Activated CD8-positive, alpha-beta memory T cell treated with anti-CD3 and anti-CD28 coated beads for 36 hours (primary cell): ENCODE measurements at regions not wholly inside any gene's neighbourhood (a gene's known extent, or its start where the extent isn't known, plus 50 kb on each side); places are given as distances from the start of the nearest gene placed in this dataset.
"Not testable (repeated sequence)": the region's sequence is repeated elsewhere in the genome, so short reads cannot be mapped to it uniquely, and the experiment has no call there.

Experiments used
- CTCF ChIA-PET: fragments of 350-600 bp; sonication (Branson Sonifier 250); formaldehyde crosslinking; loops from one replicate; lab custom pipeline; 2021; ENCODE audit warnings: antibody characterized with exemption; lab: Charles Lee
- POLR2A ChIA-PET: fragments of 350-600 bp; sonication (Branson Sonifier 250); formaldehyde crosslinking; loops from one replicate; lab custom pipeline; 2021; ENCODE audit warnings: antibody characterized with exemption; lab: Charles Lee

DNA sequence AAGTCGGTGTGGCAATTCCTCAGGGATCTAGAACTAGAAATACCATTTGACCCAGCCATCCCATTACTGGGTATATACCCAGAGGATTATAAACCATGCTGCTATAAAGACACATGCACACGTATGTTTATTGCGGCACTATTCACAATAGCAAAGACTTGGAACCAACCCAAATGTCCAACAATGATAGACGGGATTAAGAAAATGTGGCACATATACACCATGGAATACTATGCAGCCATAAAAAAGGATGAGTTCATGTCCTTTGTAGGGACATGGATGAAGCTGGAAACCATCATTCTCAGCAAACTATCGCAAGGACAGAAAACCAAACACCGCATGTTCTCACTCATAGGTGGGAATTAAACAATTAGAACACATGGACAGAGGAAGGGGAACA, 80.6 kb upstream of the ST3GAL5 start:
- POLR2A ChIA-PET, CTCF ChIA-PET: not testable (repeated sequence)

DNA sequence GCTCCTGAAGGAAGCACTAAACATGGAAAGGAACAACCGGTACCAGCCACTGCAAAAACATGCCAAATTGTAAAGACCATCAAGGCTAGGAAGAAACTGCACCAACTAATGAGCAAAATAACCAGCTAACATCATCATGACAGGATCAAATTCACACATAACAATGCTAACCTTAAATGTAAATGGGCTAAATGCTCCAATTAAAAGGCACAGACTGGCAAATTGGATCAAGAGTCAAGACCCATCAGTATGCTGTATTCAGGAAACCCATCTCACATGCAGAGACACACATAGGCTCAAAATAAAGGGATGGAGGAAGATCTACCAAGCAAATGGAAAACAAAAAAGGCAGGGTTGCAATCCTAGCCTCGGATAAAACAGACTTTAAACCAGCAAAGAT, 77.0 kb upstream of the ST3GAL5 start:
- POLR2A ChIA-PET, result not testable (repeated sequence)
- CTCF ChIA-PET, result interaction anchor here (1.3 kb wide), 1 partner anchor 29 kb away, joined by 3 read pairs; no protein-coding TSS in a partner anchor

DNA sequence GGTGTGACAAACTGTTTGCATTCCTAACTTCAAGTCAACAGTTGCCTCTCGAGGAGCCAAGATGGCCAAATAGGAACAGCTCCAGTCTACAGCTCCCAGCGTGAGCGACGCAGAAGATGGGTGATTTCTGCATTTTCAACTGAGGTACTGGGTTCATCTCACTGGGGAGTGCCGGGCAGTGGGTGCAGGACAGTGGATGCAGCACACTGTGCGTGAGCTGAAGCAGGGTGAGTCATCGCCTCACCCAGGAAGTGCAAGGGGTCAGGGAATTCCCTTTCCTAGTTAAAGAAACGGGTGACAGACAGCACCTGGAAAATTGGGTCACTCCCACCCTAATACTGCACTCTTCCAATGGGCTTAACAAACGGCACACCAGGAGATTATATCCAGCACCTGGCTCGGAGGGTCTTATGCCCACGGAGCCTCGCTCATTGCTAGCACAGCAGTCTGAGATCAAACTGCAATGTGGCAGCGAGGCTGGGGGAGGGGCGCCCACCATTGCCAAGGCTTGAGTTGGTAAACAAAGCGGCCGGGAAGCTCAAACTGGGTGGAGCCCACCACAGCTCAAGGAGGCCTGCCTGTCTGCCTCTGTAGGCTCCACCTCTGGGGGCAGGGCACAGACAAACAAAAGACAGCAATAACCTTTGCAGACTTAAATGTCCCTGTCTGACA, 75.1 kb upstream of the ST3GAL5 start:
- POLR2A ChIA-PET, CTCF ChIA-PET: not testable (repeated sequence)

DNA sequence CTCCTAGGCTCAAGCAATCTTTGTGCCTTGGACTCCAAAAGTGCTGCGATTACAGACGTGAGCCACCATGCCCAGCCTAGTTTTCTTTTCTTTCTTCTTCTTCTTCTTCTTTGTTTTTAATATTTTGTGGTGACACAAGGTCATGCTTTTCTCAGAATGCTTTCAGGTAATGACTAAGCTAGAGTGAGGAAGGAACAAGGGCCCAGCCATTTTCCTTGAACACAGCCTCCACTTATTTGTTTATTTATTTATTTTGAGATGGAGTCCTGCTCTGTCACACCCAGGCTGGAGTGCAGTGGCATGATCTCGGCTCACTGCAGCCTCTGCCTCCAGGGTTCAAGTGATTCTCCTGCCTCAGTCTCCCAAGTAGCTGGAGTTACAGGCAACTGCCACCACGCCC, 74.3 kb upstream of the ST3GAL5 start:
- ChIA-PET POLR2A (no interaction called here), CTCF (no interaction called here)

- POLR2A ChIA-PET, result no interaction called here
- CTCF ChIA-PET, result no interaction called here
Observed at GRCh38 chr2:85961754-85962153, 73.0 kb upstream of the ST3GAL5 start.

DNA sequence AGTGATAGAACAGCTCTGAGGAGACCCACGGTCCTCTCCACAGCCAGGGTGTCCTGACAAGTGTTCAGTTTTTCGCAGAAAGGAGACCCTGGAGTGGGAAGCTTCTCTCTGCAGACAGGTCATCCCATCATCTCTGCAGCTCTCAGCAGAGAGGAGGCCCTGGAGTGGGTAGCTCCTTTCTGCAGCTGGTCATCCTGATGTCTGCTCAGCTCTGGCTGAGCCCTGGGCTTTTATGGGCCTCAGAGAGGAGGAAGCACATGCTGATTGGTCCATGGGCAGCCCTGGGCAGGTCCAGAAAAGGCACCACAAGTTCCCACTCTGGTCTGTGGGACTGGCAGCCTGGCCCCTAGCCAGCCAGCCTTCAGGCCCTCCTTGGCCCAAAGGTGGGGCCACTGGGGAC, 72.3 kb upstream of the ST3GAL5 start:
- POLR2A ChIA-PET, result no interaction called here
- CTCF ChIA-PET, result no interaction called here

GRCh38 chr2:85959826-85960225, 71.0 kb upstream of the ST3GAL5 start:
- POLR2A ChIA-PET, result no interaction called here
- CTCF ChIA-PET, result interaction anchor here (0.5 to 0.8 kb wide), 2 partner anchors 280 to 339 kb away, joined by 3 to 4 read pairs; no protein-coding TSS in a partner anchor

DNA sequence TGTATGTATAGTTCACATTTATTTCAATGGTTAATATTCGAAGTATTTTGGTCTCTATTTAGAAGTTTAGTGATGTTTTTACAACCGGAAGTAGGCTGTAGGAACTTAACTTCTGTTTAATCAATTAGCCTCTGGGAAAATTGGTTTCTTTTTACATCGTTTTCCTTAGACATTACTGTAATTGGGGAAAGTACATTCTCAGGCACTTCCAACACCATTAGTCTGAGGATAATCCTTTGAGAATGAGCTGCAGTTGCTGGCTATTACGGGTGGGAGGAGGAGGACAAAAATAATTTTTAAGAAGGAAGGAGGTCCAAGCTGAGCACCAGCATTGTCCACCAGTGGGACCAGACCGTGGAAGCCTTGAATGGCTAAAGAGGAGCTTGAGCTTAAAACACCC, 70.4 kb upstream of the ST3GAL5 start:
- ChIA-PET CTCF (interaction anchor here (0.5 to 0.8 kb wide), 2 partner anchors 279 to 339 kb away, joined by 3 to 4 read pairs; no protein-coding TSS in a partner anchor), POLR2A (no interaction called here)

- ChIA-PET CTCF (no interaction called here), POLR2A (interaction anchor here (0.6 to 0.7 kb wide), 2 partner anchors 232 to 483 kb away, joined by 3 to 4 read pairs; no protein-coding TSS in a partner anchor)
Observed at GRCh38 chr2:85958731-85959130, 69.9 kb upstream of the ST3GAL5 start.

DNA sequence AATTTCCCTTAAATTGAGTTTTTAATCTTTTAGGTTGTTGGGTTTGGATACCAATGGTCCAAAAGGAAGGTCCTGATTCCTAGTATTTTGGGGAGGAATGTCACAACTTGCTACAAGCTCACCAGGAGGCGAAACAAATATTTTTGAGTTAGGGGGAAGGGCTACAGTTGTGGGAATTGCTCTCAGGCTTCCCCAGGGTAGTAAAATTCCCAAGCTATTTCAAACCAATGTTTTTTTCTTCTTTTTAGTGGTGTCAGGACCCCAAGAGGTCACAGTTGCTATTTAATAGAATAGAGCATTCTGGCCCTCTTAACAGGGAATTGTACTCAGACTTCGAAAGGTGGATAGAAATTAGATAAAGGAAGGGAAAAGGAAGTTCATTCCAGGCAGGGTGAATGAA, 68.5 kb upstream of the ST3GAL5 start:
- POLR2A ChIA-PET, result no interaction called here
- CTCF ChIA-PET, result no interaction called here

DNA sequence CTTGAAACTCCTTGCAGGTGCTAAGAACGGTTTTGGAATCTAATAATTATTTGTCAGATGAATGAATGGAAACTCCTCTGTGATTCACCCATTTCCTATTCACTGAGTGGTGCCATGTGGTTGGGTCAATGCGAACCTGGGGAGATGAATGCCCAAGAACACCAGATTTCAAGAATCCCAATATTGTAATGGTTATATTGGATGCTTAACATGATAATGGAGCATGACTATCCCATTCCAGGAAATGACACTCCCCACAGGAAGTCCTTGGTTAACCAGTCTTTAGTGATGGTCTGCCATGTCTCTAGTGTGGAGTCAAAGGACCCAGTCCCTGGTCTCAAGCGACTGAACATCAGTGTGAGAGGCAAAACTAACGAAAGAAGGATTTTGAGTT, 67.9 kb upstream of the ST3GAL5 start:
- ChIA-PET POLR2A (no interaction called here), CTCF (no interaction called here)

GRCh38 chr2:85954590-85955458, 66.0 kb upstream of the ST3GAL5 start:
- ChIA-PET CTCF (no interaction called here), POLR2A (no interaction called here)

DNA sequence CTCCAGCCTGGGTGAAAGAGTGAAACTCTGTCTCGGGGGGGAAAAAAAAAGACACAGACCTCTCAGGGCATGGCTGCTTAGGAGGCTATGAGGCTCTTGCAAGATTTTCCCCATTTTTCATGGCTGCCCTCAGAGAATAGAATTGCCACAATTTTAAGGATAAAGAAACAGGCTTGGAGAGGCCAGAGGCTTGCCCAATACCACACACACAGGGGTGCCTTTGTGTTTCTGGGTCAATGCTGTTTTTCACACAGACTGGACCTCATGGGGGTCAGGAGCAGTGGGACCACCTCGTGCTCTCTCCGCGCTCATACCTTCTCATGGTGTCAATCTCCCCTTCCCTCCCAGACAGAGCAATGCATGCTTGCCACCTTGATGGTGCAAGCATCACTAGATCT, 65.4 kb upstream of the ST3GAL5 start:
- CTCF ChIA-PET, result no interaction called here
- POLR2A ChIA-PET, result no interaction called here

- CTCF ChIA-PET, result no interaction called here
- POLR2A ChIA-PET, result no interaction called here
Observed at GRCh38 chr2:85953476-85953875, 64.7 kb upstream of the ST3GAL5 start.

DNA sequence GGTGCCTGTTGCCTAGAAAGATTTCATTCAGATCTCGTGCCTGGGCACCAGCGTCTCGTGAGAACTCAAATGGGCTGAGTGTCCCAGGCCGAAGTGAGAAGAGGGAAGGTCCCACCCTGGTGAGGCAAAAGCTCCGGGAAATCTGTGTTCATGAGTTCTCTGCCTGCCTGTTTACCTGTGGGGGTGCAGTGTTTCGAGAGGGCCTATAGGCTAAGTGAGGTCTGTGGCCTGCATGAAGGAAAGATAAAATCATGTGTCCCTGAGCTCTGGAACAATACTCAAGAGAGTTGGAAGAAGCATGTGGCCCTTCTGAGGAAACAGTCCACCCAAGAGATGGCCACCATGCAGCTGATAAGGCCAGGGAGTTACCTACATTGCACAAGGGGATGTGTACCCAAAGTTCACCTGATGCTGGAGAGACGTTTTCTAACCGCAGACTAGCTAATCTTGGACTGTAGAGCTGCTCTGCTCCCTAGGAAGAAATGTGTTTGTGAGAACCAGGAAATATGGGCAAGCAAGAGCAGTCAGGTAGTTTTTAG, 63.5 kb upstream of the ST3GAL5 start:
- ChIA-PET CTCF (no interaction called here), POLR2A (no interaction called here)

- ChIA-PET POLR2A (no interaction called here), CTCF (no interaction called here)
Observed at GRCh38 chr2:85951351-85952067, 62.7 kb upstream of the ST3GAL5 start.

GRCh38 chr2:85950743-85951142, 62.0 kb upstream of the ST3GAL5 start:
- CTCF ChIA-PET, result no interaction called here
- POLR2A ChIA-PET, result no interaction called here

GRCh38 chr2:85949280-85949679, 60.5 kb upstream of the ST3GAL5 start:
- POLR2A ChIA-PET, result no interaction called here
- CTCF ChIA-PET, result interaction anchor here (0.8 to 1.3 kb wide), 2 partner anchors 75 to 122 kb away, joined by 4 to 5 read pairs; no protein-coding TSS in a partner anchor

DNA sequence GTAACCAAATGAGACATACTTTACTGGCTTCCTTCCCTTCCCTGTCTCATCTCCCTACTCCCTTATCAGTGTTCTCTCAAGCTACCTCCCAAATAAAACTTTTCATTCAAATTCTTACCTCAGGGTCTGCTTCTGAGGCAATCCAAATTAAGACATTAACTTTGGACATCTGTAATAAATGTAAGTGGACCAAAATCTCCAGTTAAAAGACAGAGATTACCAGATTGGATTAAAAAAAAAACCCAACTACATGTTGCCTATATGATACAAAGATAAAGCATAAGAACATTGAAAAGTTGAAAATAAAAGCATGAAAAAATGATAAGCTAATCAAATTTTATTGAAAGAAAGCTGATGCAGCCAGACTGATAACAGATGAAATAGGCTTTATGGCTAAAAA, 58.8 kb upstream of the ST3GAL5 start:
- ChIA-PET POLR2A (no interaction called here), CTCF (no interaction called here)

DNA sequence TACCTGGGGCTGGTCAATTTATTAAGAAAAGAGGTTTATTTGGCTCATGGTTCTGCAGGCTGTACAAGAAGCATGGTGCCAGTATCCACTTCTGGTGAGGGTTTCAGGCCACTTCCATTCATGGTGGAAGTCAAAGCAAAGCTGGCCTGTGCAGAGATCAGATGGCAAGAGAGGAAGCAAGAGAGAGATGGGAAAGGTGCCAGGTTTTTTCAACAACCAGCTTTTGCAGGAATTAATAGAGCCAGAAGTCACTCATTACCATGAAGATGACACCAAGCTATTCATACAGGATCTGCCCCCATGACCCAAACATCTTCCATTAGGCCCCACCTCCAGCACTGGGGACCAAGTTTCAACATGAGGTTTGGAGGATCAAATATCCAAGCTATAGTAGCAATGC, 56.8 kb upstream of the ST3GAL5 start:
- ChIA-PET CTCF (no interaction called here), POLR2A (no interaction called here)
